Umbilical cord (tissue), 1 donor: ENCODE measurements at regions not wholly inside any gene's neighbourhood (a gene's known extent, or its start where the extent isn't known, plus 50 kb on each side); places are given as distances from the start of the nearest gene placed in this dataset.
"Not testable (repeated sequence)": the region's sequence is repeated elsewhere in the genome, so short reads cannot be mapped to it uniquely, and the experiment has no call there.

ENCODE experiments used
- DNase-seq: peaks from one replicate; pipeline ENCODE4 v3.0.0-alpha.2; 2015; ENCODE audit warnings: low spot score

DNA sequence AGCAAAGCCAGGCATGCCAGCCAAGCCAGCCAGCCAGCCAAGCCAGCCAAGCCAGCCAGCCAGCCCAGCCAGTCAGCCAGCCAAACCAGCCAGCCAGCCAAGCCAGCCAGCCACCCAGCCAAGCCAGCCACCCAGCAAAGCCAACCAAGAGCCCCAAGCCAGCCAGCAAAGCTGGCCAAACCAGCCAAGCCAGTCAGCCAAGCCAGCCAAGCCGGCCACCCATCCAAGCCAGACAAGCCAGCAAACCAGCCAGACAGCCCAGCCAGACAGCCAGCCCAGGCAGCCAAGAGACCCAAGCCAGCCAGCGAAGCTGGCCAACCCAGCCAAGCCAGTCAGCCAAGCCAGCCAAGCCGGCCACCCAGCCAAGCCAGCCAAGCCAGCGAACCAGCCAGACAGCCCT, 338.3 kb upstream of the PLGLB2 start:
- DNase-seq: not testable (repeated sequence)

DNA sequence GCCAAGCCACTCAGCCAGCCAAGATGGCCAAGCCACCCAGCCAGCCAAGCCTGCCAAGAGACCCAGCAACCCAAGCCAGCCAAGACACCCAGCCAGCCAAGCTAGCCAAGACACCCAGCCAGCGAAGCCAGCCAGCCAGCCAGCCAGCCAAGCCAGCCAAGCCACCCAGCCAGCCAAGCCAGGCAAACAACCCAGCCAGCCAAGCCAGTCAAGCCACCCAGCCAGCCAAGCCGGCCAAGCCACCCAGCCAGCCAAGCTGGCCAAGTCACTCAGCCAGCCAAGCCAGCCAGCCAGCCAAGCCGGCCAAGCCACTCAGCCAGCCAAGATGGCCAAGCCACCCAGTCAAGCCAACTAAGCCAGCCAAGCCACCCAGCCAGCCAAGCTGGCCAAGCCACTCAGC, 337.5 kb upstream of the PLGLB2 start:
- DNase-seq: not testable (repeated sequence)

- not testable (repeated sequence) for DNase-seq
Measured at GRCh38 chr2:87412036-87412820, 335.7 kb upstream of the PLGLB2 start.

DNA sequence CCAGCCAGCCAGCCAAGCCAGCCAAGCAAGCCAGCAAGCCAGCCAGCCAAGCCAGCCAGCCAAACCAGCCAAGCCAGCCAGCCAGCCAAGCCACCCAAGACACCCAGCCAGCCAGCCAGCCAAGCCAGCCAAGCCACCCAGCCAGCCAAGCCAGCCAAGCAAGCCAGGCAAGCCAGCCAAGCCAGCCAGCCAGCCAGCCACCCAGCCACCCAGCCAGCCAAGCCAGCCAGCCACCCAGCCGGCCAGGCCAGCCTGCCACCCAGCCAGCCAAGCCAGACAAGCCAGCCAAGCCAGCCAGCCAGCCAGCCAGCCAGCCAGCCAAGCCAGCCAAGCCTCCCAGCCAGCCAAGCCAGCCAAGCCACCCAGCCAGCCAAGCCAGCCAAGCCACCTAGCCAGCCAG, 333.6 kb upstream of the PLGLB2 start:
- not testable (repeated sequence) for DNase-seq

DNA sequence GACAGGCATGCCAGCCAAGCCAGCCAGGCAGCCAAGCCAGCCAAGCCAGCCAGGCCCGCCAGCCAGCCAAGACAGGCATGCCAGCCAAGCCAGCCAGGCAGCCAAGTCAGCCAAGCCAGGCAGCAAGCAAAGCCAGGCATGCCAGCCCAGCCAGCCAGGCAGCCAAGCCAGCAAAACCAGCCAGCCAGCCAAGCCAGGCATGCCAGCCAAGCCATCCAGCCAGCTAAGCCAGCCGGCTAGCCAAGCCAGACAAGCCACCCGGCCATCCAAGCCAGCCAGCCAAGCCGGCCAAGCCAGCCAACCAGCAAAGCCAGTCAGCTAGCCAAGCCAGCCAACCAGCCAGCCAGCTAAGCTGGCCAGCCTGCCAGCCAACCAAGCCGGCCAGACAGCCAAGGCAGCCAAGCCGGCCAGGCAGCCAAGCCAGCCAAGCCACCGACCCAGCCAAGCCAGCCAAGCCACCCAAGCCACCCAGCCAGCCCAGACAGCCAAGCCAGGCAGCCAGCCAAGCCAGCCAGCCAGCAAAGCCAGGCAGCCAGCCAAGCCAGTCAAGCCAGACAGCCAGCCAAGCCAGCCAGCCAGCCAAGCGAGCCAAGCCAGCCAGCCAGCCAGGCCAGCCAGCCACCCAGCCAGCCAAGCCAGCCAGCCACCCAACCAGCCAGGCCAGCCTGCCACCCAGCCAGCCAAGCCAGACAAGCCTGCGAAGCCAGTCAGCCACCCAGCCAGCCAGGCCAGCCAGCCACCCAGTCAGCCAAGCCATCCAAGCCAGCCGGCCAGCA, 332.9 kb upstream of the PLGLB2 start:
- not testable (repeated sequence) for DNase-seq

GRCh38 chr2:87415586-87416265, 332.2 kb upstream of the PLGLB2 start:
- not testable (repeated sequence) for DNase-seq

GRCh38 chr2:87416266-87416592, 331.7 kb upstream of the PLGLB2 start:
- not testable (repeated sequence) for DNase-seq

DNA sequence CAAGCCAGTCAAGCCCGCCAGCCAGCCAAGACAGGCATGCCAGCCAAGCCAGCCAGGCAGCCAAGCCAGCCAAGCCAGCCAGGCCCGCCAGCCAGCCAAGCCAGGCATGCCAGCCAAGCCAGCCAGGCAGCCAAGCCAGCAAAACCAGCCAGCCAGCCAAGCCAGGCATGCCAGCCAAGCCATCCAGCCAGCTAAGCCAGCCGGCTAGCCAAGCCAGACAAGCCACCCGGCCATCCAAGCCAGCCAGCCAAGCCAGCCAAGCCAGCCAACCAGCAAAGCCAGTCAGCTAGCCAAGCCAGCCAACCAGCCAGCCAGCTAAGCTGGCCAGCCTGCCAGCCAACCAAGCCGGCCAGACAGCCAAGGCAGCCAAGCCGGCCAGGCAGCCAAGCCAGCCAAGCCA, 330.7 kb upstream of the PLGLB2 start:
- DNase-seq: not testable (repeated sequence)

GRCh38 chr2:87417742-87418567, 329.9 kb upstream of the PLGLB2 start:
- not testable (repeated sequence) for DNase-seq

DNA sequence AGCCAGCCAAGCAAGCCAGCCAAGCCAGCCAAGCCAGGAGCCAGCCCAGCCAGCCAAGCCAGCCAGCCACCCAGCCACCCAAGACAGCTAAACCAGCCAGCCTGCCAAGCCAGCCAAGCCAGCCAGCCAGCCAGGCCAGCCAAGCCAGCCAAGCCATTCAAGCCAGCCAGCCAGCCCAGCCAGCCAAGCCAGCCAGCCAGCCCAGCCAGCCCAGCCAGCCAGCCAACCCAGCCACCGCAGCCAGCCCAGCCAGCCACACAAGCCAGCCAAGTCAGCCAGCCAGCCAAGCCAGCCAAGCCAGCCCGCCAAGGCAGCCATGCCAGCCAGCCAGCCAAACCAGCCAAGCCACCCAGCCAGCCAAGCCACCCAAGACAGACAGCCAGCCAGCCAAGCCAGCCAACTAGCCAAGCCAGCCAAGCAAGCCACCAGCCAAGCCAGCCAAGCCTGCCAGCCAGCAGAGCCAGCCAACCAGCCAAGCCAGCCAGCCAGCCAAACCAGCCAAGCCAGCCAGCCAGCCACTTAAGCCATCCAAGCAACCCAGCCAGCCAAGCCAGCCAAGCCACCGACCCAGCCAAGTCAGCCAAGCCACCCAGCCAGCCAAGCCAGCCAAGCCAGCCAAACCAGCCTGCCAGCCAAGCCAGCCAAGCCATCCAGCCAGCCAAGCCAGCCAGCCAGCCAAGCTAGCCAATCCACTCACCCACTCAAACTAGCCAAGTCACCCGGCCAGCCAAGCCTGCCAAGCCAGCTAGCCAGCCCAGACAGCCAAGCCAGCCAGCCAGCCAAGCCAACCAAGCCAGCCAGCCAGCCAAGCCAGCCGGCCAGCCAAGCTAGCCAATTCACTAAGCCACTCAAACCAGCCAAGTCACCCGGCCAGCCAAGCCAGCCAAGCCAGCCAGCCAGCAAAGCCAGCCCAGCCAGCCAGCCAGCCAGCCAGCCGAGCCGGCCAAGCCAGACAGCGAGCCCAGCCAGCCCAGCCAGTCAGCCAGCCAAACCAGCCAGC, 328.8 kb upstream of the PLGLB2 start:
- DNase-seq: not testable (repeated sequence)

DNA sequence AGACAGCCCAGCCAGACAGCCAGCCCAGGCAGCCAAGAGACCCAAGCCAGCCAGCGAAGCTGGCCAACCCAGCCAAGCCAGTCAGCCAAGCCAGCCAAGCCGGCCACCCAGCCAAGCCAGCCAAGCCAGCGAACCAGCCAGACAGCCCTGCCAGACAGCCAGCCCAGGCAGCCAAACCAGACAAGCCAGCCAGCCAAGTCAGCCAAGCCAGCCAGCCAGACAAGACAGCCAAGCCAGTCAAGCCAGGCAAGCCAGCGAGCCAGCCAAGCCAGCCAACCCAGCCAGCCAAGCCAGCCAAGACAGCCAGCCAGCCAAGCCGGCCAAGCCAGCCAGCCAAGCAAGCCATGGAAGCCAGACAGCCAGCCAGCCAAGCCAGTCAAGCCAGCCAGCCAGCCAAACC, 327.9 kb upstream of the PLGLB2 start:
- DNase-seq: not testable (repeated sequence)

- DNase-seq: not testable (repeated sequence)
Measured at GRCh38 chr2:87420954-87421353, 326.9 kb upstream of the PLGLB2 start.

GRCh38 chr2:87423796-87424762, 323.8 kb upstream of the PLGLB2 start:
- not testable (repeated sequence) for DNase-seq

- DNase-seq: not testable (repeated sequence)
Measured at GRCh38 chr2:87424763-87425154, 323.1 kb upstream of the PLGLB2 start.

- not testable (repeated sequence) for DNase-seq
Measured at GRCh38 chr2:87425191-87425590, 322.7 kb upstream of the PLGLB2 start.

- not testable (repeated sequence) for DNase-seq
Measured at GRCh38 chr2:87425717-87426116, 322.2 kb upstream of the PLGLB2 start.

DNA sequence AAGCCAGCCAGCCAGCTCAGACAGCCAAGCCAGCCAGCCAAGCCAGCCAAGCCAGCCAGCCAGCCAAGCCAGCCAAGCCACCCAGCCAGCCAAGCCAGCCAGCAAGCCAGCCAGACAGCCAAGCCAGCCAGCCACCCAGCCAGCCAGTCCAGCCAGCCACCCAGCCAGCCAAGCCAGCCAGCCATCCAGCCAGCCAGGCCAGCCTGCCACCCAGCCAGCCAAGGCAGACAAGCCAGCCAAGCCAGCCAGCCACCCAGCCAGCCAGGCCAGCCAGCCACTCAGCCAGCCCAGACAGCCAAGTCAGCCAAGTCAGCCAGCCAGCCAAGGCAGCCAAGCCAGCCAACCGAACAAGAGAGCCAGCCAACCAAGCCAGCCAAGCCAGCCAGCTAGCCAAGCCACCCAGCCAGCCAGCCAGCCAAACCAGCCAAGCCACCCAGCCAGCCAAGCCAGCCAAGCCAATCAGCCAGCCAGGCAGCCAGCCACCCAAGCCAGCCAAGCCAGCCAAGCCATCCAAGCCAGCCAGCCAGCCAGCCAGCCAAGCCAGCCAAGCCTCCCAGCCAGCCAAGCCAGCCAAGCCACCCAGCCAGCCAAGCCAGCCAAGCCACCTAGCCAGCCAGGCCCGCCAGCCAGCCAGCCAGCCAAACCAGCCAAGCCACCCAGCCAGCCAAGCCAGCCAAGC, 319.3 kb upstream of the PLGLB2 start:
- not testable (repeated sequence) for DNase-seq

- not testable (repeated sequence) for DNase-seq
Measured at GRCh38 chr2:87429206-87429930, 318.5 kb upstream of the PLGLB2 start.
